ENCODE measurements at regions not wholly inside any gene's neighbourhood (a gene's known extent, or its start where the extent isn't known, plus 50 kb on each side); places are given as distances from the start of the nearest gene placed in this dataset.
"Not testable (repeated sequence)": the region's sequence is repeated elsewhere in the genome, so short reads cannot be mapped to it uniquely, and the experiment has no call there.

- WGBS (ENCODE audit: insufficient coverage, low lambda C conversion rate): 29% methylated on average over 1 of the region's 3 CpGs
- Histone ChIP-seq H3K4me1 (ENCODE audit: control insufficient read depth, insufficient read depth, low read length) (no peaks in the 10 kb centered on the region), H3K9me3 (ENCODE audit: control insufficient read depth, low read depth, low read length) (no peaks in the 10 kb centered on the region), H3K27me3 (ENCODE audit: control insufficient read depth, insufficient read depth, low read length) (no peaks in the 10 kb centered on the region), H3K36me3 (ENCODE audit: control insufficient read depth, insufficient read depth, low read length) (no peaks in the 10 kb centered on the region), H3K27ac (ENCODE audit: low read length) (no peak overlapping the region), H3K4me3 (ENCODE audit: low read length) (no peak overlapping the region)
- DNase-seq: no peak
Observed at GRCh38 chr5:44697025-44697424, 111.7 kb upstream of the MRPS30 start.

- 100% methylated on average over 2 of the region's 6 CpGs for WGBS (ENCODE audit: insufficient coverage, low lambda C conversion rate)
- DNase-seq: no peak
- Histone ChIP-seq H3K27ac (ENCODE audit: low read length) (no peak overlapping the region), H3K36me3 (ENCODE audit: control insufficient read depth, insufficient read depth, low read length) (no peaks in the 10 kb centered on the region), H3K4me3 (ENCODE audit: low read length) (no peak overlapping the region), H3K9me3 (ENCODE audit: control insufficient read depth, low read depth, low read length) (no peaks in the 10 kb centered on the region), H3K27me3 (ENCODE audit: control insufficient read depth, insufficient read depth, low read length) (no peaks in the 10 kb centered on the region), H3K4me1 (ENCODE audit: control insufficient read depth, insufficient read depth, low read length) (no peaks in the 10 kb centered on the region)
Observed at GRCh38 chr5:44695259-44695658, 113.5 kb upstream of the MRPS30 start.

- no peak overlapping the region for H3K4me3 ChIP-seq (ENCODE audit: low read length)
- no peaks in the 10 kb centered on the region for H3K4me1 ChIP-seq (ENCODE audit: control insufficient read depth, insufficient read depth, low read length)
- 90% methylated on average over 2 of the region's 2 CpGs for WGBS (ENCODE audit: insufficient coverage, low lambda C conversion rate)
- no peak for DNase-seq
- no peaks in the 10 kb centered on the region for H3K27me3 ChIP-seq (ENCODE audit: control insufficient read depth, insufficient read depth, low read length)
- H3K36me3 ChIP-seq (ENCODE audit: control insufficient read depth, insufficient read depth, low read length): no peaks in the 10 kb centered on the region
- no peak overlapping the region for H3K27ac ChIP-seq (ENCODE audit: low read length)
- H3K9me3 ChIP-seq (ENCODE audit: control insufficient read depth, low read depth, low read length): no peaks in the 10 kb centered on the region
Observed at GRCh38 chr5:44691802-44692201, 116.9 kb upstream of the MRPS30 start.

- no peak overlapping the region for H3K27ac ChIP-seq (ENCODE audit: low read length)
- no peak for DNase-seq
- H3K27me3 ChIP-seq (ENCODE audit: control insufficient read depth, insufficient read depth, low read length): no peaks in the 10 kb centered on the region
- H3K4me1 ChIP-seq (ENCODE audit: control insufficient read depth, insufficient read depth, low read length): no peaks in the 10 kb centered on the region
- no peaks in the 10 kb centered on the region for H3K9me3 ChIP-seq (ENCODE audit: control insufficient read depth, low read depth, low read length)
- H3K4me3 ChIP-seq (ENCODE audit: low read length): no peak overlapping the region
- H3K36me3 ChIP-seq (ENCODE audit: control insufficient read depth, insufficient read depth, low read length): no peaks in the 10 kb centered on the region
- WGBS (ENCODE audit: insufficient coverage, low lambda C conversion rate): 100% methylated on average over 1 of the region's 4 CpGs
Observed at GRCh38 chr5:44681906-44682305, 126.8 kb upstream of the MRPS30 start.

GRCh38 chr5:44679214-44679613 is 129.5 kb upstream of the MRPS30 start:
- Histone ChIP-seq H3K9me3 (ENCODE audit: control insufficient read depth, low read depth, low read length) (no peaks in the 10 kb centered on the region), H3K27ac (ENCODE audit: low read length) (no peak overlapping the region), H3K36me3 (ENCODE audit: control insufficient read depth, insufficient read depth, low read length) (no peaks in the 10 kb centered on the region), H3K4me1 (ENCODE audit: control insufficient read depth, insufficient read depth, low read length) (no peaks in the 10 kb centered on the region), H3K27me3 (ENCODE audit: control insufficient read depth, insufficient read depth, low read length) (no peaks in the 10 kb centered on the region), H3K4me3 (ENCODE audit: low read length) (no peak overlapping the region)
- DNase-seq: no peak

- Histone ChIP-seq H3K4me1 (ENCODE audit: control insufficient read depth, insufficient read depth, low read length) (no peaks in the 10 kb centered on the region), H3K4me3 (ENCODE audit: low read length) (no peak overlapping the region), H3K9me3 (ENCODE audit: control insufficient read depth, low read depth, low read length) (no peaks in the 10 kb centered on the region), H3K27me3 (ENCODE audit: control insufficient read depth, insufficient read depth, low read length) (no peaks in the 10 kb centered on the region), H3K27ac (ENCODE audit: low read length) (no peak overlapping the region), H3K36me3 (ENCODE audit: control insufficient read depth, insufficient read depth, low read length) (no peaks in the 10 kb centered on the region)
- WGBS (ENCODE audit: insufficient coverage, low lambda C conversion rate): no CpG with 5 or more reads among the region's 5 CpGs
- no peak for DNase-seq
Observed at GRCh38 chr5:44675296-44675695, 133.5 kb upstream of the MRPS30 start.

GRCh38 chr5:44674461-44674860 is 134.3 kb upstream of the MRPS30 start:
- DNase-seq: no peak
- WGBS (ENCODE audit: insufficient coverage, low lambda C conversion rate): no CpG with 5 or more reads among the region's 1 CpG
- Histone ChIP-seq H3K27ac (ENCODE audit: low read length) (no peak overlapping the region), H3K9me3 (ENCODE audit: control insufficient read depth, low read depth, low read length) (no peaks in the 10 kb centered on the region), H3K36me3 (ENCODE audit: control insufficient read depth, insufficient read depth, low read length) (no peaks in the 10 kb centered on the region), H3K4me1 (ENCODE audit: control insufficient read depth, insufficient read depth, low read length) (no peaks in the 10 kb centered on the region), H3K27me3 (ENCODE audit: control insufficient read depth, insufficient read depth, low read length) (no peaks in the 10 kb centered on the region), H3K4me3 (ENCODE audit: low read length) (no peak overlapping the region)

GRCh38 chr5:44668471-44668870 is 140.3 kb upstream of the MRPS30 start:
- H3K4me3 ChIP-seq (ENCODE audit: low read length); H3K4me1 ChIP-seq (ENCODE audit: control insufficient read depth, insufficient read depth, low read length); H3K9me3 ChIP-seq (ENCODE audit: control insufficient read depth, low read depth, low read length); DNase-seq; H3K27ac ChIP-seq (ENCODE audit: low read length); H3K36me3 ChIP-seq (ENCODE audit: control insufficient read depth, insufficient read depth, low read length); H3K27me3 ChIP-seq (ENCODE audit: control insufficient read depth, insufficient read depth, low read length): not testable (repeated sequence)
- no CpG with 5 or more reads among the region's 16 CpGs for WGBS (ENCODE audit: insufficient coverage, low lambda C conversion rate)

GRCh38 chr5:44665101-44665701 is 143.5 kb upstream of the MRPS30 start:
- H3K36me3 ChIP-seq (ENCODE audit: control insufficient read depth, insufficient read depth, low read length): no peaks in the 10 kb centered on the region
- no peak for DNase-seq
- no CpG with 5 or more reads among the region's 9 CpGs for WGBS (ENCODE audit: insufficient coverage, low lambda C conversion rate)
- no peaks in the 10 kb centered on the region for H3K9me3 ChIP-seq (ENCODE audit: control insufficient read depth, low read depth, low read length)
- H3K27ac ChIP-seq (ENCODE audit: low read length): no peak overlapping the region
- H3K4me3 ChIP-seq (ENCODE audit: low read length): no peak overlapping the region
- H3K4me1 ChIP-seq (ENCODE audit: control insufficient read depth, insufficient read depth, low read length): no peaks in the 10 kb centered on the region
- no peaks in the 10 kb centered on the region for H3K27me3 ChIP-seq (ENCODE audit: control insufficient read depth, insufficient read depth, low read length)

GRCh38 chr5:44664711-44665100 is 144.0 kb upstream of the MRPS30 start:
- Histone ChIP-seq H3K27me3 (ENCODE audit: control insufficient read depth, insufficient read depth, low read length) (no peaks in the 10 kb centered on the region), H3K36me3 (ENCODE audit: control insufficient read depth, insufficient read depth, low read length) (no peaks in the 10 kb centered on the region), H3K9me3 (ENCODE audit: control insufficient read depth, low read depth, low read length) (no peaks in the 10 kb centered on the region), H3K27ac (ENCODE audit: low read length) (no peak overlapping the region), H3K4me1 (ENCODE audit: control insufficient read depth, insufficient read depth, low read length) (no peaks in the 10 kb centered on the region), H3K4me3 (ENCODE audit: low read length) (no peak overlapping the region)
- DNase-seq: no peak
- WGBS (ENCODE audit: insufficient coverage, low lambda C conversion rate): no CpG with 5 or more reads among the region's 3 CpGs

GRCh38 chr5:44663991-44664710 is 144.6 kb upstream of the MRPS30 start:
- H3K27ac ChIP-seq (ENCODE audit: low read length): no peak overlapping the region
- DNase-seq: no peak
- H3K36me3 ChIP-seq (ENCODE audit: control insufficient read depth, insufficient read depth, low read length): no peaks in the 10 kb centered on the region
- no peaks in the 10 kb centered on the region for H3K9me3 ChIP-seq (ENCODE audit: control insufficient read depth, low read depth, low read length)
- H3K4me3 ChIP-seq (ENCODE audit: low read length): no peak overlapping the region
- no peaks in the 10 kb centered on the region for H3K27me3 ChIP-seq (ENCODE audit: control insufficient read depth, insufficient read depth, low read length)
- WGBS (ENCODE audit: insufficient coverage, low lambda C conversion rate): 63% methylated on average over 1 of the region's 10 CpGs
- H3K4me1 ChIP-seq (ENCODE audit: control insufficient read depth, insufficient read depth, low read length): no peaks in the 10 kb centered on the region
